ENCODE measurements at regions not wholly inside any gene's neighbourhood (a gene's known extent, or its start where the extent isn't known, plus 50 kb on each side); places are given as distances from the start of the nearest gene placed in this dataset.

DNA sequence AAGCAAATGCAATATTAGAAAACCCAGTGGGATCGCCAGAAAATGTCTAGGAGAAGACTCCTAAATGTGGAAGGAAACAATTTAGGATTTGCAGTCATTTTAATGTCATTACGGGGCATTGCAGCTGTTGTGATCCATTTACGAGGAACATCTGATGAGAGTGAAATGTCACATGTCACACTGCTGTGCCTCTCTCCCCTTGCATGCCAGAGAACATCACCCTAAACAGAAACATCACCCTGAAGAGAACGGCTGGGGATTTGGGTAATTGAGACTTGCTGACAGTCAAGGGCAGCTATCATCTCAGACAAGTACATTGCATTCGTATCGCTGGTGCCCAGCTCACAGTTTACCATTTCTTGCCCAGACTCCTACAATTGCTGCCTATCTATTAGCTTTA is 785.7 kb upstream of the POM121L12 start:
- H4K20me1 ChIP-seq (ENCODE audit: insufficient read depth, low read depth, low read length), result no peaks in the 10 kb centered on the region
- H3K27ac ChIP-seq (ENCODE audit: low read length), result no peak overlapping the region
- DNase-seq, result no peak
- no peak overlapping the region for H3K9ac ChIP-seq (ENCODE audit: low read length)
- H3K4me2 ChIP-seq (ENCODE audit: low read depth, low read length, poor library complexity, severe bottlenecking), result no peak overlapping the region
- H3K4me3 ChIP-seq (ENCODE audit: low read length), result no peak overlapping the region
- H3K79me2 ChIP-seq (ENCODE audit: low read length), result no peaks in the 10 kb centered on the region
- H3K4me1 ChIP-seq (ENCODE audit: low read length), result no peaks in the 10 kb centered on the region
- H3K36me3 ChIP-seq (ENCODE audit: insufficient read depth, low read length), result no peaks in the 10 kb centered on the region
- H3K27me3 ChIP-seq (ENCODE audit: low read length), result no peaks in the 10 kb centered on the region
- H2AFZ ChIP-seq (ENCODE audit: low read length), result no peak overlapping the region
- no peaks in the 10 kb centered on the region for H3K9me2 ChIP-seq (replicated peaks; ENCODE audit: insufficient read depth, low read length)
- H3K9me3 ChIP-seq (ENCODE audit: low read length), result peaks cover 27% of the 10 kb centered on the region

DNA sequence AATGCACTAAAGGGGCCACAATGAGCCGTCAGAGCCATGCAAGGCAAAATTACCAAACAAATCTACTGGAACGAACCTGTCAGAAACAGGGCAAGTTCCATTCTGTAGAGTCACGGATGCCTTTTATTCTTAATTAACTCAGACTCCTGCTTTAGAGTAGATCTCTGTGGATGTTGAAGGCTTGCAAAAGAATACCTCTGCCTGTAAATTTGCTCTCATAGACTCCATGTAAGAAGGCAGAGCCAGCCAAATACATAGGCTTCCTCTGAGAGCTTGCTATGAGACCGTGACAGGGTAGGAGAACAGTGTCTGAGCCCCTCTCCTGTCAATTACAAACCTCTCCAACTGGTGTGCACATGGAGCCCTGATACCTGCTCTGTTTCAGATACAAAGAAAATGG is 787.9 kb upstream of the POM121L12 start:
- H3K4me2 ChIP-seq (ENCODE audit: low read depth, low read length, poor library complexity, severe bottlenecking), result no peak overlapping the region
- H3K79me2 ChIP-seq (ENCODE audit: low read length), result no peaks in the 10 kb centered on the region
- H3K4me3 ChIP-seq (ENCODE audit: low read length), result no peak overlapping the region
- no peak for DNase-seq
- H4K20me1 ChIP-seq (ENCODE audit: insufficient read depth, low read depth, low read length), result no peaks in the 10 kb centered on the region
- H3K9ac ChIP-seq (ENCODE audit: low read length), result no peak overlapping the region
- no peaks in the 10 kb centered on the region for H3K4me1 ChIP-seq (ENCODE audit: low read length)
- no peaks in the 10 kb centered on the region for H3K9me2 ChIP-seq (replicated peaks; ENCODE audit: insufficient read depth, low read length)
- no peak overlapping the region for H3K27ac ChIP-seq (ENCODE audit: low read length)
- H3K27me3 ChIP-seq (ENCODE audit: low read length), result no peaks in the 10 kb centered on the region
- H2AFZ ChIP-seq (ENCODE audit: low read length), result no peak overlapping the region
- H3K9me3 ChIP-seq (ENCODE audit: low read length), result peaks cover 32% of the 10 kb centered on the region
- H3K36me3 ChIP-seq (ENCODE audit: insufficient read depth, low read length), result no peaks in the 10 kb centered on the region

DNA sequence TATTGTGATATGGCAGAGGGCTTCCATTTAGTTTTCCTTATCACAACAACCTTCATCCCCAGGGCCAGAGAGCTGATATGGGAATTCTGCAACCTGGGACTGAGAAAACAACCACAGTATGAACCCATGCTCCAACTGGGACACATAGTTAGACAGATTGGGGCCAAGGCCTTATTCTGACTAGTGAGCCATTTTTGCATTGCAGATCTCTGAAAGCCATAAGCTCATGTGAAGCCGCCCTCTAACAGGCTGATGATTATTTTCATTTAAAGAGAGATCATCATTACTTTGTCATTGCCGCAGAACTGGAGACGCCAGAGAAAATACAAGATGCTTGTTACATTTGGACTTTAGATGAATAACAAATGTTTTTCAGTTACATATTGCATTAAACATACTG is 791.7 kb upstream of the POM121L12 start:
- no peak for DNase-seq
- Histone ChIP-seq H3K9me3 (ENCODE audit: low read length) (peaks cover 30% of the 10 kb centered on the region), H3K27me3 (ENCODE audit: low read length) (no peaks in the 10 kb centered on the region), H3K36me3 (ENCODE audit: insufficient read depth, low read length) (no peaks in the 10 kb centered on the region), H3K27ac (ENCODE audit: low read length) (no peak overlapping the region), H2AFZ (ENCODE audit: low read length) (no peak overlapping the region), H3K4me2 (ENCODE audit: low read depth, low read length, poor library complexity, severe bottlenecking) (no peak overlapping the region), H3K79me2 (ENCODE audit: low read length) (no peaks in the 10 kb centered on the region), H4K20me1 (ENCODE audit: insufficient read depth, low read depth, low read length) (no peaks in the 10 kb centered on the region), H3K4me3 (ENCODE audit: low read length) (no peak overlapping the region), H3K4me1 (ENCODE audit: low read length) (no peaks in the 10 kb centered on the region), H3K9ac (ENCODE audit: low read length) (no peak overlapping the region), H3K9me2 (replicated peaks; ENCODE audit: insufficient read depth, low read length) (no peaks in the 10 kb centered on the region)

DNA sequence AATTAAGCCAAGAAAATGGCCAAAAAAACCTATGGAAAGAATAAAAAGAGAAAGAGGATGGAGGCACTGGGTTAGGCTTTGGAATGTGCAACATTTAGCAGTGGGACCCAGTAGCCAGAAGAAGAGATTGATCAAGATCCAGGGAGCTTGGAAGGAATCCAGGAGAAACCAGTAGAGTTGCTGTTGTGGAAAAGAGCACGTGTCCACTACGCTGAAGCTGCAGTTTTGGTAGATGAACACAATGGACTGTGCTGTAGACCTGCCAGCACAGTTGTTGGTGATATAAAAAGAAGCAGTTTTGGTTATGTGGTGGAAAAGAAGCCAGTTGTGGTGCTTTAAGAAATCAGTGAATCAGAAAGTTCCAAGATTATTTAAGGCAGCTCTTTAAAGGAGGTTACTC is 802.2 kb upstream of the POM121L12 start:
- Histone ChIP-seq H3K79me2 (ENCODE audit: low read length) (no peaks in the 10 kb centered on the region), H3K27me3 (ENCODE audit: low read length) (no peaks in the 10 kb centered on the region), H3K4me3 (ENCODE audit: low read length) (no peak overlapping the region), H2AFZ (ENCODE audit: low read length) (no peak overlapping the region), H3K9me3 (ENCODE audit: low read length) (peaks cover 11% of the 10 kb centered on the region), H3K9me2 (replicated peaks; ENCODE audit: insufficient read depth, low read length) (no peaks in the 10 kb centered on the region), H3K36me3 (ENCODE audit: insufficient read depth, low read length) (no peaks in the 10 kb centered on the region), H3K27ac (ENCODE audit: low read length) (no peak overlapping the region), H4K20me1 (ENCODE audit: insufficient read depth, low read depth, low read length) (no peaks in the 10 kb centered on the region), H3K4me1 (ENCODE audit: low read length) (no peaks in the 10 kb centered on the region), H3K9ac (ENCODE audit: low read length) (no peak overlapping the region), H3K4me2 (ENCODE audit: low read depth, low read length, poor library complexity, severe bottlenecking) (no peak overlapping the region)
- DNase-seq, result no peak

DNA sequence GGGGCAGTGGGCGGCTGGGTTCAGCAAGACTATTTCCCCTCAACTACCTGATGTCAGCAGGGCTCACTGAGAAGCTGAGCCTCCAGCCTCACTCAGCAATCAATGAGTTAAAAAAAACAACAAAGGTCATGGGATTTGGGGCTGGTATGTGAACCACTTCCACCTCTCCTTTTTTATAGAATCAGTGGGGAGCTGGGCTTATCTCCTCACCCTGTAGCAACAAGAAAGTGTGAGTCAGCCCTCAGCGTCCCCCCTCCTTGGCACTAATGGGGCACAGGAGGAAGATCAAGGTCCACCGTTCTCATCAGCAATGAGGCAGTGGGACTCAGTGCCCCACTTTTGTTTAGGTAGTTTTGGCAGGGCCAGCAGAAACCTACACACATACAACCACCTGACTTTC is 823.5 kb upstream of the POM121L12 start:
- H3K27ac ChIP-seq (ENCODE audit: low read length), result no peak overlapping the region
- H3K9ac ChIP-seq (ENCODE audit: low read length), result no peak overlapping the region
- H3K4me2 ChIP-seq (ENCODE audit: low read depth, low read length, poor library complexity, severe bottlenecking), result no peak overlapping the region
- no peaks in the 10 kb centered on the region for H4K20me1 ChIP-seq (ENCODE audit: insufficient read depth, low read depth, low read length)
- H2AFZ ChIP-seq (ENCODE audit: low read length), result no peak overlapping the region
- no peak overlapping the region for H3K4me3 ChIP-seq (ENCODE audit: low read length)
- no peaks in the 10 kb centered on the region for H3K27me3 ChIP-seq (ENCODE audit: low read length)
- H3K9me3 ChIP-seq (ENCODE audit: low read length), result peaks cover 28% of the 10 kb centered on the region
- DNase-seq, result no peak
- no peaks in the 10 kb centered on the region for H3K79me2 ChIP-seq (ENCODE audit: low read length)
- no peaks in the 10 kb centered on the region for H3K36me3 ChIP-seq (ENCODE audit: insufficient read depth, low read length)
- no peaks in the 10 kb centered on the region for H3K9me2 ChIP-seq (replicated peaks; ENCODE audit: insufficient read depth, low read length)
- H3K4me1 ChIP-seq (ENCODE audit: low read length), result no peaks in the 10 kb centered on the region

DNA sequence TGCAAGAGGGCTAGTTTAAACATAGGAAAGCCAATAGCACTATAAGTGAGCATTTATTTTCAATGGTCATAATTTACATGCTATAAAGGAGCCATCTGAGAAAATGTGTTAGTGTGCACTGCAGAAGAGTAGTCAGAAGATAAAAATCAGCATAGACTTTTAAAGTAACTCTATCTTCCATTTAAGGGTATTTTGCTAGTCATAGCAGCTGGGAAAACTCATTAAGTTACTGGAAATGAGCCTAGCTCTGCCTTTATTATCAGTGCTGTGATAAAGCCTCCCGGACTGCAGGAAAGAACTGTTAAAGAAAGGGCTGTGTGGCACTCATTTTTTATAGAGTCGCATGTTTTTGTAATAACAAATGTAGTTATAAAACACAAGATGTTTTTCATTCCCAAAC is 825.8 kb upstream of the POM121L12 start:
- H3K4me1 ChIP-seq (ENCODE audit: low read length), result no peaks in the 10 kb centered on the region
- H3K27me3 ChIP-seq (ENCODE audit: low read length), result no peaks in the 10 kb centered on the region
- no peak overlapping the region for H3K4me2 ChIP-seq (ENCODE audit: low read depth, low read length, poor library complexity, severe bottlenecking)
- peaks cover 28% of the 10 kb centered on the region for H3K9me3 ChIP-seq (ENCODE audit: low read length)
- H3K36me3 ChIP-seq (ENCODE audit: insufficient read depth, low read length), result no peaks in the 10 kb centered on the region
- H3K9me2 ChIP-seq (replicated peaks; ENCODE audit: insufficient read depth, low read length), result no peaks in the 10 kb centered on the region
- H3K9ac ChIP-seq (ENCODE audit: low read length), result no peak overlapping the region
- no peak overlapping the region for H3K27ac ChIP-seq (ENCODE audit: low read length)
- no peak for DNase-seq
- H2AFZ ChIP-seq (ENCODE audit: low read length), result no peak overlapping the region
- no peaks in the 10 kb centered on the region for H3K79me2 ChIP-seq (ENCODE audit: low read length)
- H4K20me1 ChIP-seq (ENCODE audit: insufficient read depth, low read depth, low read length), result no peaks in the 10 kb centered on the region
- no peak overlapping the region for H3K4me3 ChIP-seq (ENCODE audit: low read length)

DNA sequence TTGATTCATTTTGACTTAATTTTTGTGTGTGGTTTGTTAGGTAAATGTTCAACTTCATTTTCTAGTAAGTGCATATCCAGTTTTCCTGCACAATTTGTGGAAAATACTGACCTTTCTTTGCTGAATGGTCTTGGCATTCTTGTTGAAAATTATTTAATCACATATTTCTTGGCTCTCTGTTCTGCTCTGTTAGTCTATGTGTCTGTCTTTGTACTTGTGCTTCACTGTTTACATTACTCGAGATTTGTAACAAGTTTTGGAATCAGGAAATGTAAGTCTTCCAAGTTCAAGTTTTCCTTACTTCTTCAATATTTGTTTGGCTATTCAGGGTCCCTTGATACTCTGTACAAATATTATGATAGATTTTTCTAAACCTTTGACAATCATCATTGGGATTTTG is 838.2 kb upstream of the POM121L12 start:
- no peaks in the 10 kb centered on the region for H3K36me3 ChIP-seq (ENCODE audit: insufficient read depth, low read length)
- no peak overlapping the region for H2AFZ ChIP-seq (ENCODE audit: low read length)
- no peaks in the 10 kb centered on the region for H3K27me3 ChIP-seq (ENCODE audit: low read length)
- peaks cover 23% of the 10 kb centered on the region for H3K9me3 ChIP-seq (ENCODE audit: low read length)
- no peaks in the 10 kb centered on the region for H4K20me1 ChIP-seq (ENCODE audit: insufficient read depth, low read depth, low read length)
- H3K27ac ChIP-seq (ENCODE audit: low read length), result no peak overlapping the region
- no peak overlapping the region for H3K9ac ChIP-seq (ENCODE audit: low read length)
- H3K4me3 ChIP-seq (ENCODE audit: low read length), result no peak overlapping the region
- H3K4me1 ChIP-seq (ENCODE audit: low read length), result no peaks in the 10 kb centered on the region
- no peaks in the 10 kb centered on the region for H3K9me2 ChIP-seq (replicated peaks; ENCODE audit: insufficient read depth, low read length)
- H3K79me2 ChIP-seq (ENCODE audit: low read length), result no peaks in the 10 kb centered on the region
- no peak for DNase-seq
- no peak overlapping the region for H3K4me2 ChIP-seq (ENCODE audit: low read depth, low read length, poor library complexity, severe bottlenecking)

DNA sequence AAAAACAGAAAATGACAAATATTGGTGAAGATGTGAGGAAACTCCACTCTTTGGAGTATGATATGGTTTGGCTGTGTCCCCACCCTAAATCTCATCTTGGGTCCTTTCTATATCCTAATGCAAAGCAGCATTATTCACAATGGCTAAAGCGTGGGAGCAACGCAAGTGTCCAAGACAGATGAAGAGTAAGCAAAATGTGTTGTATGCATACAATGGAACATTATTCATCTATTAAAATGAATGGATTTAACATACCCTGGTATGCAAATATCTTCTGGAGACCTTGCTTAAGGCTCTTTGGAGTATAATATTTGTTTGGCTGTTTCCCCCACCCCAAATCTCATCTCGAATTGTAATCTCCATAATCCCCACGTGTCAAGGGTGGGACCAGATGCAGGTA is 839.8 kb upstream of the POM121L12 start:
- Histone ChIP-seq H3K9me2 (replicated peaks; ENCODE audit: insufficient read depth, low read length) (no peaks in the 10 kb centered on the region), H3K36me3 (ENCODE audit: insufficient read depth, low read length) (no peaks in the 10 kb centered on the region), H3K9me3 (ENCODE audit: low read length) (peaks cover 21% of the 10 kb centered on the region), H3K9ac (ENCODE audit: low read length) (no peak overlapping the region), H3K4me1 (ENCODE audit: low read length) (no peaks in the 10 kb centered on the region), H3K4me3 (ENCODE audit: low read length) (no peak overlapping the region), H3K27me3 (ENCODE audit: low read length) (no peaks in the 10 kb centered on the region), H4K20me1 (ENCODE audit: insufficient read depth, low read depth, low read length) (no peaks in the 10 kb centered on the region), H3K27ac (ENCODE audit: low read length) (no peak overlapping the region), H2AFZ (ENCODE audit: low read length) (no peak overlapping the region), H3K79me2 (ENCODE audit: low read length) (no peaks in the 10 kb centered on the region), H3K4me2 (ENCODE audit: low read depth, low read length, poor library complexity, severe bottlenecking) (no peak overlapping the region)
- DNase-seq, result no peak

DNA sequence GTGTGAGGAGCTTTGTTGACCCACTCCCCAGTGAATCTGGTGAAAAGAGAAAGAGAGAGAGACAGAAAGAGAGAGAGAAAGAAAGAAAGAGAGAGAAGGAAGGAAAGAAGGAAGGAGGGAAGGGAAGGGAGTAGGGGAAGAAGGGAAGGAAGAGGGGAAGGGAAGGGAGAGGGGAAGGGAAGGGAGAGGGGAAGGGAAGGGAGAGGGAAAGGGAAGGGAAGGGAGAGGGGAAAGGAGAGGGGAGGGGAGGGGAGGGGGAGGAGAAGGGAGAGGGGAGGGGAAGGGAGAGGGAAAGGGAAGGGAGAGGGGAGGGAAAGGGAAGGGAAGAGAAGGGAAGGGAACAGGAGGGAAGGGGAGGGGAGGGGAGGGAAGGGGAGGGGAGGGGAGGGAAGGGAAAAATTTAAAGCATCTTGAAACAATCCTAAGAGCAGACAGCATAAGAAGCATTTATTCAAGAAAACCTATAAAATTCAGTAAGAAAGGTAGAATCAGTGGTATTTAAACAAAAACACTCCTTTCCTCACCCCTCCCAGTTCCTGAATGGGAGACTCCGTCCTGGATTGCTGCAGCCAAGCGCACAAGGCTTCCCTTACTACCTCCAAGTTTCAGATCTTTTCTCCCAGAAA is 846.2 kb upstream of the POM121L12 start:
- Histone ChIP-seq H3K9me2 (replicated peaks; ENCODE audit: insufficient read depth, low read length) (no peaks in the 10 kb centered on the region), H3K9ac (ENCODE audit: low read length) (no peak overlapping the region), H3K27ac (ENCODE audit: low read length) (no peak overlapping the region), H3K4me3 (ENCODE audit: low read length) (no peak overlapping the region), H3K9me3 (ENCODE audit: low read length) (peaks cover 31% of the 10 kb centered on the region), H3K79me2 (ENCODE audit: low read length) (no peaks in the 10 kb centered on the region), H3K27me3 (ENCODE audit: low read length) (no peaks in the 10 kb centered on the region), H4K20me1 (ENCODE audit: insufficient read depth, low read depth, low read length) (no peaks in the 10 kb centered on the region), H3K36me3 (ENCODE audit: insufficient read depth, low read length) (no peaks in the 10 kb centered on the region), H3K4me1 (ENCODE audit: low read length) (no peaks in the 10 kb centered on the region), H3K4me2 (ENCODE audit: low read depth, low read length, poor library complexity, severe bottlenecking) (no peak overlapping the region), H2AFZ (ENCODE audit: low read length) (no peak overlapping the region)
- DNase-seq, result no peak

Data from Karpas-422 (cell line).